Upper lobe of left lung (tissue), 4 donors: ENCODE measurements at regions not wholly inside any gene's neighbourhood (a gene's known extent, or its start where the extent isn't known, plus 50 kb on each side); places are given as distances from the start of the nearest gene placed in this dataset.

Experiments used
- CTCF ChIP-seq, 6 experiments: fragments of 450-650 bp in 4 of 6; fragments of 200-600 bp in 2 of 6; sonication (generic) in 2 of 6; IDR thresholded peaks; one replicate each; pipeline ENCODE4 v1.5.1; 2016 to 2019; ENCODE audit warnings: antibody characterized with exemption in 6 of 6
- POLR2AphosphoS5 ChIP-seq, 2 donors: sonication (generic); formaldehyde crosslinking; IDR thresholded peaks; one replicate each; pipeline ENCODE4 v1.5.1; 2017; ENCODE audit warnings: antibody characterized with exemption in 2 of 2

DNA sequence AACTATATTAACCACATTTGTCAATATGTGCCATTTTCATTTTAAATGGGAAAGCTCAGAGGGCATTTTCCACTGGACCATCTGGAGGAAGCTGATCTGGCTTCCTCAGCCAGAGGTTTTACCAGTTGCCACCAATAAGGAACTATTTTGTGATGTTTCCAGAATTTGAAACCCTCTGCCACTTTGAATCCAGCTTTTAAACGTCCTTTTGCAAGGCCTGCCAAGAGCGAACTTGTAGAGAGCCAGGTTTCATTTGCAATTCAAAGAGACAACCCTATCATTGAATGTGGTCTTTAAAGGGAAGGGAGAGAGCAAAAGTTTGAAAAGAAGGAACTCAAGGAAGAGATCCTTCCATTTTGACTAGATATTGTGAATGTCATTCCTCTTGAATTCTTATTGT lies 123.3 kb upstream of the CHL1 start:
- TF ChIP-seq POLR2AphosphoS5 (IDR thresholded peaks at IDR 0.05) (no peak), CTCF (IDR thresholded peaks at IDR 0.05) (no peak)
